MG63 (cell line): ENCODE measurements at regions not wholly inside any gene's neighbourhood (a gene's known extent, or its start where the extent isn't known, plus 50 kb on each side); places are given as distances from the start of the nearest gene placed in this dataset.

Source experiments
- DNase-seq: peaks from one replicate; pipeline ENCODE4 v3.0.0-alpha.2; 2020
- H3K27me3 ChIP-seq: fragments of 250-450 bp; sonication (Bioruptor Pico); 2 replicates; pipeline ENCODE4 v1.5.1; 2020; ENCODE audit warnings: mild to moderate bottlenecking, moderate library complexity
- H3K36me3 ChIP-seq: fragments of 250-450 bp; sonication (Bioruptor Pico); 2 replicates; pipeline ENCODE4 v1.5.1; 2020; ENCODE audit warnings: mild to moderate bottlenecking, moderate library complexity
- H3K4me3 ChIP-seq: fragments of 250-450 bp; sonication (Bioruptor Pico); 2 replicates; pipeline ENCODE4 v1.5.1; 2020; ENCODE audit warnings: mild to moderate bottlenecking, moderate library complexity
- H3K9me3 ChIP-seq: fragments of 250-450 bp; sonication (Bioruptor Pico); 2 replicates; pipeline ENCODE4 v1.5.1; 2020; ENCODE audit warnings: mild to moderate bottlenecking, moderate library complexity

DNA sequence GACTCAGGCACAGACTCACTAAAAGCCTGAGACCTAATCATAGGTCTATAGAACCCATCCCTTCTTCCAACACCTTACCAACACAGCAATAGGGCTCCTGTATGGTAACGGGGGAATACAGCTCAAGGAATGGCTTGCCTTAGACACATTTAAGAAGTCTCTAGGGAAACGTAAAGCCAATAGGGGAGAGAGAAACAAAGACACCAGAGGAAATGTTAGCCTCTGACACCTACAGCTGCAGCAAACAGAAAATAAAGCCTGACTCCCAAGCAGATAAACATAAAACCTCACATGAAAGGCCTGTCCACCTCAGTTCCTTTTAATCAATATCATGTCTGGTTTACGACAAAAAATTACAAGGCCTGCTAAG is 51.1 kb upstream of the NCOA1 start:
- DNase-seq = no peak
- no peaks in the 10 kb centered on the region for H3K9me3 ChIP-seq
- H3K36me3 ChIP-seq = no peaks in the 10 kb centered on the region
- no peaks in the 10 kb centered on the region for H3K27me3 ChIP-seq
- H3K4me3 ChIP-seq = no peak overlapping the region

DNA sequence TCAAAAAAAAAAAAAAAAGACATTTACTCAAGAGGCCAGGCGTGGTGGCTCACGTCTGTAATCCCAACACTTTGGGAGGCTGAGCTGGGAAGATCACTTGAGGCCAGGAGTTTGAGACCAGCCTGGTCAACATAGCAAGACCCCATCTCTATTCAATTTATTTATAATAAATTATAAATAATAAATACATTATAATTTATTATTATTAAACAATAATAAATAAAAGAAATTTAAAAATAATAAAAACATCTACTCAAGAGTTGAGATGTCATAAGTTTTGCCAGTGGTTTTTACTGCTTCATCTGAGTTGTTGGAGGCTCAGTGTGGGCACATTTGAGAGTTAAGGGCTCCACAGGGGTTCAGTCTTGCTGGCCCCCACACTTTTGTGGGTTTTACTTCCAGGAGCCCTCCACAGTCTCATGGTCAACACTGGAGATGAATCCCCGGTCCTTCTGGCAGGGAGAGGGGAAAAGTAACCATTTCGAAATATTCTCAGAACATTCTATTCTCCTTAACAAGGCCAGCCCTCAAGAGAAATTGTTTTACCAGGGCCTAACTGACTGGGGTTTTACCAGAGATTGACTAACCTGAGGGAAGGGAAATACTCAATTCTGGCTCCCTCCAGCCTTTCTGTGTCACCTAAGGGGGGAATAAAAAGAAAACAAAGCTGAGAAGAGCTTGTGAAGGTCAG is 51.6 kb upstream of the NCOA1 start:
- no peak overlapping the region for H3K4me3 ChIP-seq

DNA sequence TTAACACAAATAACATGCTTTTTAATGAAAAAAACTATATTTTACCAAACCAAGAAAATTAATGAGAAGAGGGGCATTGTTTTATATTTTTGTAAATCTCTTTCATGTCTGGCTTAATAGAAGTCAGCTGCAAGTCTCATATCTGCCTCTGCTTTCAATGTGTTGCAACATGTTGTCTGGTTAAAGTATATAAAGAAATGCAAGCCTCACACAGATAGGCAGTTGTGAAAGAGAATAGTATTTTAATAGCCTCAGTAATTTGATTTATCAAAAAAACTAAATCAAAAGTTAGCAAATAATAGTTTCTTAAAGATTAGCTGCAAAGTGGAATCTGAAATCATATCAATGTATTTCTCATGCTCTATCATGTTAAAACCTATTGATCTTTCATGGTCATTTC is 52.9 kb upstream of the NCOA1 start:
- Histone ChIP-seq H3K27me3 (no peaks in the 10 kb centered on the region), H3K4me3 (no peak overlapping the region), H3K36me3 (no peaks in the 10 kb centered on the region), H3K9me3 (no peaks in the 10 kb centered on the region)
- DNase-seq = no peak

More for the DNA sequence above, 51.6 kb upstream of the NCOA1 start:
- Histone ChIP-seq H3K27me3 (no peaks in the 10 kb centered on the region), H3K9me3 (no peaks in the 10 kb centered on the region), H3K36me3 (no peaks in the 10 kb centered on the region)
- DNase-seq = no peak

DNA sequence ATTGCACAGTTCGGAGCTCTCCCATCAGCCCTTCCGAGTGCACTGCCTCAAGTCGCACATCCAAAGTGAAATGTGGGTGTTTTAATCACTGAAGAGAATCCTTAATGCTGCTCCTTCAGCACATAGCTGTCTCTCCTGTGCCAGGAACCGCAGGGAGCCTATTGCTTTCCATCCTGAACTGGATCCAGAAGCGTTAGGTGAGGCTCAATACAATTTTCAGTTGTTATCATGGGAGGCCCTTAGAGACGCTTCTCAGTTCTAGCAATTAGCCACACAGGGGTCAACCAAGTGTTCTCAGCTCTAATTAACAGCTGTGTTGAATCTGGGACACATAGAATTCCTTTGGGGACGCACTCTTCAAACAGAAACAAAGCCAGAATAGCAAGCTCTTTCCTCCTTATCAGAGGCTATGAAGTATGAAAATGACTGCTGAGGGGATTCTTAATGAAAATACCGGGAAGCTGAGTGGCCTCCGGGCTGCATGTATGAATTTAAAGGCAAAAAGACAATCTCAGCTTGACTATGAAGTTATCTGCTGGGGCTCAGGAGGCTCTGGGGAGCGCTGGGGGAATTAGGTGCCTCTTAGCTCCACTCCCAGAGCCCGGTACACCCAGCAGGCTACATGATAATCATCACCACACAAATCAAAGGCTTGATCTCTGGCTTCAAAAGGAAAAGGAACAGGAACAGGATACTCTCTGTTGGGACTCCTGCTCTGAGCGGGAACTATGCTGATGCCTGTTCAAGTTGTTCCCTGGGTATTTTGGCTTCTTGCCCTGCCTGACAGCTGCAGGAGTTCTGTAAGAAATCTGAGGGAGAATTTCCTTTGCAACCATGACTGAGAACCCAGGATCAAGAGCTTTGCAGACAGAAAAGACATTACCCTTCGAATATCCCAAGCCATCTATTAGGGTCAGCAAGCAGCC is 55.4 kb upstream of the NCOA1 start:
- Histone ChIP-seq H3K4me3 (no peak overlapping the region), H3K36me3 (no peaks in the 10 kb centered on the region), H3K27me3 (no peaks in the 10 kb centered on the region), H3K9me3 (no peaks in the 10 kb centered on the region)
- DNase-seq = peak; percentile 12

DNA sequence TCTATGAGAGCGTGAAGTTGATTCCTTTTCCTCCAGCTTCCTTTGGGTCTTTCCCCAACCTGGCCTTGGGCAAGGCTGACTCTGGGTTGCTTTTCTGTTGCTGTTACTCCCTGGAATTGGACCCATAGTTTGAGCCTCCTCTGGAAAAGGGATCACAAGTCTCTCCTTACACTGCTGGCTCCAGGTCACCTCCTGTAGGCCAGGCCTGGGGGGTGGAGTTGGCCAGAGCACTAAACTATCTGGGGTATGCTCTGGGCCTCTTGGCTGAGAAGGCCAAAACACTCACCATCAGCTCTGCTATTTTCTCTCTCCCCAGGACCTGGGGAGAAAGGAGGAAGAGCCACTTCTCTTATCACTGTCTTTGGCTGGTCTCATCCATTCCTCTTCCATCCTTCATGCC is 56.5 kb upstream of the NCOA1 start:
- H3K36me3 ChIP-seq = no peaks in the 10 kb centered on the region
- H3K9me3 ChIP-seq = no peaks in the 10 kb centered on the region
- DNase-seq = no peak
- H3K4me3 ChIP-seq = no peak overlapping the region
- no peaks in the 10 kb centered on the region for H3K27me3 ChIP-seq

DNA sequence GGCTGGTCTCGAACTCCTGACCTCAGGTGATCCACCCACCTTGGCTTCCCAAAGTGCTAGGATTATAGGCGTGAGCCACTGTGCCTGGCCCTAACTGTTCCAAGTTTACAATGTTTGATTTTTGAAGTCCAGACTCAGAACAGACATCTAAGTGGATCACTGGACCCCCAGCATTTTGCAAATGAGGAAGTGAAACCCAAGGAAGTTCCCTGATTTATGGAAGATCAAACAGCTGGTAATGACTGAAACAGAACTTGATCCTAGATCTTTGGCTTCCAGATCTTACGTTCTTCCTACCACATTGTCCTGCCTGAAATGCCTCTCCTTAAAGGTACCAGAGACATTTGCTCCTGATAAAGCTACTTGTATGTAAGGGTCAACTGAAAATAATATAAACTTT is 58.3 kb upstream of the NCOA1 start:
- Histone ChIP-seq H3K9me3 (no peaks in the 10 kb centered on the region), H3K36me3 (no peaks in the 10 kb centered on the region), H3K27me3 (no peaks in the 10 kb centered on the region), H3K4me3 (no peak overlapping the region)
- no peak for DNase-seq

DNA sequence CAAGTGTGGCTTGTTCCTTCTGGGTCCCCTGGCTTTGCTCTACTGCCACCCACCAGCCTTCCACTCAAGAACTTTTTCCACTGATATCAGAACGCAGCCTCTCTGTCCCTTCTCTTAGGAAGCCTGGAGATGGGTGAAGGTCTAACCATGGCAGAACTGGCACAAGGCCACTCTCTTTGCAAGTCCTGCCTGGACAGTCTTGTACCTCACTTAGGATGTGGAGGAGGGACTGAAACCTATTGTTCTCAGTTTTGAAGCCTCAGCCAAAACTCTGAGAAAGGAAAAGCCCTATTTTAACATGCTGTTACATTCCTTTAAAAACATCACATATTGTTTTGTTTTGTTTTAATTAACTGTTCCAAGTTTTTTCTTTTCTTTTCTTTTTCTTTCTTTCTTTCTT is 58.9 kb upstream of the NCOA1 start:
- Histone ChIP-seq H3K4me3 (no peak overlapping the region), H3K9me3 (no peaks in the 10 kb centered on the region), H3K27me3 (no peaks in the 10 kb centered on the region), H3K36me3 (no peaks in the 10 kb centered on the region)
- no peak for DNase-seq

DNA sequence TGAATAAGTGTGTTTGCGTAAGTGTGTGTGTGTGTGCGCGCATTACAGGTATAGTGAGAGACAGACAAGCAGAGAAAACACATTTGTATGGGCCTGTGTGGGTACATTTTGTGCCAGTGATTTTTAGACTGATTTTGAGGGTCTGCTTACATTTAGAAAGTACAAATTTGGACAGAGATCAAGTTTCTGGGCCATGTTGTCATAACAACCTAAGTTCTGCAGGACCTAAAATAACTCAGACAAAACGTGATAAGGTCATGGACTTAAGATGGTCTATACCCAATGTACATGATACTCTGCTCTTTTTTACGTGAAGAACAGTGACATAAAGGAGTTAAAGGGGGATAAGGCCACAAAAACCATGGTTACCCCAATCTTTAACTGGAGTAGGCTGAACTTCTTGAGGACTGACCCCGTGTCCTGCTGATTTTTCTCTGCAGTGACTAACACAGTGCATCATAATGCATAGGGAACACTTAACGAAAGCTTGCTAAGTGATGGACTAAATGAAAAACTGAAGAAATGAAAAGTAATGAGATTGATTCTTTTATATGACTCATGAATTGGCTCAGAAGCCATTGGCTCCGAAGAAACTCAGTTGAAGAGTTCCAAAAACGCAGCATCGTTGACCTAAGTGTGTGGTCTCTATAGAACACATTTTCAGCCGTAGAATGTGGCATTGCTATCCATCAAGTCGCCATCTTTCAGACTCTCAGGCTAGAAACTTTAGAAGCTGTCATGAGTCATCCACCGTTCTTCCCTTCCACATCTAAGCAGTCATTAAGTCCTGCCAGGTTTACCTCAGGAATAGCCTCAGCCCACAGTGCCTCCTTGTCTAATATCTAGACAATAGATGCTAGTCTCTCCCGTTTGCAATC is 61.6 kb upstream of the NCOA1 start:
- Histone ChIP-seq H3K4me3 (no peak overlapping the region), H3K27me3 (no peaks in the 10 kb centered on the region), H3K9me3 (no peaks in the 10 kb centered on the region), H3K36me3 (no peaks in the 10 kb centered on the region)
- no peak for DNase-seq

DNA sequence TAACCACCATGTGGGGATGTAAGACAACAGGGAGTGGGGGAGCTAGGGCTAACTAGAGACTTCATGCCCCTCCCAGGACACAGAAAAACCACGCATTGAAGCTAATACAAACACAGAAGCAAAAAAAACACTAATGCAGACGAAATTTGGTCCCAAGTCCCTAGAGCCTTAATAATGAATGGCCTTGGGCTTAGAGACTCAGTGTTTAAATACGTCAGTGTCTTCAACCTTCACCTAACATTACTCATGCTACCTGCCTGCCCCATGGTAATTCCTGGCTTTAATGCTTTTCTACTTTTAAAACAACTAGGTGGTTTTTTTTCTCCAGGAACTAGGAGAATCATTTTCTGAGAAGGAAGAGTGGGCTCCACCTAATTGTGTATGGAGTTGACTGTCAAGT is 64.1 kb upstream of the ITSN2 start:
- no peak overlapping the region for H3K4me3 ChIP-seq
- no peaks in the 10 kb centered on the region for H3K27me3 ChIP-seq
- no peak for DNase-seq
- H3K36me3 ChIP-seq = no peaks in the 10 kb centered on the region
- no peaks in the 10 kb centered on the region for H3K9me3 ChIP-seq

DNA sequence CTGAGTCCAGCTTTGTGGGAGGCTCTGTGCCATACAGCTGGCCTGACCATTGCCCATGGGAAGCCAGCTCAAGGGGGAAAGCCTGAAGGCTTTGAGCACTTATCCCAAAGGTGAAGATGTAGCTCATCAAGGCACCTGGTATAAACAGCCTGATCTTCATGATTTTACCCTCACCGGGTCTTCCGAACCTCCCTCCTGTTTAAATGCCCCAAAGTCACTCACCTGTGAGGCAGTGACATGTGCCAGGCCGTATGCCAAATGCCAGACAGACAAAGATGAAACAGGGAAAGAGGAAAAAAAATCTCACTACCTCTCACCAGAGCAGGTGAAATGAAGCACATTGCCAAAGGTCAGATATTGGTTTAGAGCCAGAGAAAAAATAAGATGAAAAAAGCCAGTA is 62.8 kb upstream of the ITSN2 start:
- DNase-seq = no peak
- Histone ChIP-seq H3K9me3 (no peaks in the 10 kb centered on the region), H3K36me3 (no peaks in the 10 kb centered on the region), H3K4me3 (no peak overlapping the region), H3K27me3 (no peaks in the 10 kb centered on the region)

DNA sequence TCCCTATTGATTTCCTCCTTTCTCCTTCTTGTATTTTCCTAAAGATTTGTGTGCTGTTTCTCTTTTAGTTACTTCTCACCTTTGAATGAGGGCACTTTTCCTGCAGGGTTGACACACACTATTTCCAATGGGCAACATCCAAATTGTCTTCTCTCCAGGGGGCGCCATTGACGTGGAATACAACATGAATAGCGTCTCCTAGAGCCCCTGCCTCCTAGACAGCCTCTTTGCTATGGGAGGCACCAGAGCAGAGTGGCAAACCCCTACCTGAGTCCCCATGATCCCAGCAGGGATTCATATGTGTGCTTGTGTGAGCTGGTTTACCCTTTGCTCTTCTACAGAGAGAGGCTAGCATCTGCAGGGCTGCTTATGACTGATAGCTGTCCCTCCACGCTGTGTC is 61.3 kb upstream of the ITSN2 start:
- H3K36me3 ChIP-seq = no peaks in the 10 kb centered on the region
- H3K27me3 ChIP-seq = no peaks in the 10 kb centered on the region
- H3K9me3 ChIP-seq = no peaks in the 10 kb centered on the region
- peak; percentile 41 for DNase-seq
- H3K4me3 ChIP-seq = no peak overlapping the region

DNA sequence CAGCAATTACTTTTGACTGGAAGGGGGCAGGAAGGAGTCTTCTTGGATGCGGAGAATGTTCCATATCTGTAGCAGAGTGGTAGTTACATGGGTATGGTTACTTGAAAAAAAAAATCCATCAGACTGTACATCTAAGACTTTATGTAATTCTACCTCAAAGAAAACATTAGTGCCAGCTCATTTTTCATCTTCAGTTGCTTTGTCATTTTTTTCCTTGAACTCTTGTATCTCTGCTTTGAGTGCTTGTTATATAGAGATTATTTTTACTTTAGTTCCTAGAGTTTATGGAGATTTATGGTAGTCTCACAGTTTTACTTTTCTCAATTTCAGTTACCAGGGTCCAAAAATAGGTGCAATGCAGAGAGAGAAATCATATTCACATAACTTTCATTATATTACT is 60.0 kb upstream of the ITSN2 start:
- DNase-seq = no peak
- H3K27me3 ChIP-seq = no peaks in the 10 kb centered on the region
- no peaks in the 10 kb centered on the region for H3K9me3 ChIP-seq
- H3K36me3 ChIP-seq = no peaks in the 10 kb centered on the region
- no peak overlapping the region for H3K4me3 ChIP-seq

DNA sequence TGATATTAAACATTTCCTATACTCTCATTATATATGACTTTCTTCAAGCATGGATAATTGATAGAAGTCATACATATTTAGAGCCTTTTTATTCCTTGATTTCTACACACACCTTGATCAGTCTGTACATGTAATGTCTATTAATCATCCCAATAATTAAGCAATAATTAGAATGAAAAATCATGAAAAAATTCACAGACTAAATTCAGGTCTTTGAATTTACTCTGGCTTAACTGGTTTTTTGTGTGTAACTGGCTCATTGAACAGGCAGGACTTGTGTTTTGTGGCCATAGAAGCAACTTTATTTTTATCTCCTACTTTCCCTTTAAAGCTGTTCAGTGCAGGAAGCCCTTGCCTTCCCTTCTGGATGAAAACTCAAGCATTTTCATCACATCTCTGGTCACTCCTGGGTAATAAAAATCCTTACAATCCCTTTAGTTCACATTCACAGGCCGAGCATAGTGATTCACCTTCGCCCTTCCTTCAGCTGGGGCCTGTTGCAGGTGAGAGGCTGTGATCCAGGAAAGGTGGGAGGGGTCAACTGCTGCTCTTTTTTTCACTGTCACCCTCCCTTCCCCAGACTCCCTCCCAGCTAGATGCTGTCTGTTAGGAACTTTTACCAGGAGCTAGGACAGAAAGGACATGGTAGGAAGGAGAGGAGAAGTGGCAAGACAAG is 58.0 kb upstream of the ITSN2 start:
- H3K36me3 ChIP-seq = no peaks in the 10 kb centered on the region
- H3K27me3 ChIP-seq = no peaks in the 10 kb centered on the region
- no peaks in the 10 kb centered on the region for H3K9me3 ChIP-seq
- no peak overlapping the region for H3K4me3 ChIP-seq
- DNase-seq = no peak

DNA sequence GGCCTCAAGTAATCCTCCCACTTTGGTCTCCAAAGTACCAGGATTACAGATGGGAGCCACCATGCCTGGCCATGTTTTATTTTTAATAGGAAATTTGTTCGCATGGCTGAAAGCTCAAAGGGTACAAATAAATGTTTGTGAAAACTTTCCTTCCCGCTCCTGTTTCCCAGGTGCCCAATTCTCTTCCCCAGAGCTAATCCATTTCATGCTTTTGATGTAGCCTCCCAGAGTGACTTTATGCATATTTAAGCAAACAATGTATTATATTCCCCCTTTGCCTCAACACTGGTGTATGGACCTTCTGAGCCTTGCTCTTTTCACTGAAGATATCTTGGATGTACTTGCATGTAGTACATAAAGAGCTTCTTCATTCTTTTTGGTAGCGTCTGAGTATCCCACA is 52.5 kb upstream of the ITSN2 start:
- H3K4me3 ChIP-seq = no peak overlapping the region
- no peaks in the 10 kb centered on the region for H3K36me3 ChIP-seq
- H3K9me3 ChIP-seq = no peaks in the 10 kb centered on the region
- no peaks in the 10 kb centered on the region for H3K27me3 ChIP-seq
- no peak for DNase-seq

DNA sequence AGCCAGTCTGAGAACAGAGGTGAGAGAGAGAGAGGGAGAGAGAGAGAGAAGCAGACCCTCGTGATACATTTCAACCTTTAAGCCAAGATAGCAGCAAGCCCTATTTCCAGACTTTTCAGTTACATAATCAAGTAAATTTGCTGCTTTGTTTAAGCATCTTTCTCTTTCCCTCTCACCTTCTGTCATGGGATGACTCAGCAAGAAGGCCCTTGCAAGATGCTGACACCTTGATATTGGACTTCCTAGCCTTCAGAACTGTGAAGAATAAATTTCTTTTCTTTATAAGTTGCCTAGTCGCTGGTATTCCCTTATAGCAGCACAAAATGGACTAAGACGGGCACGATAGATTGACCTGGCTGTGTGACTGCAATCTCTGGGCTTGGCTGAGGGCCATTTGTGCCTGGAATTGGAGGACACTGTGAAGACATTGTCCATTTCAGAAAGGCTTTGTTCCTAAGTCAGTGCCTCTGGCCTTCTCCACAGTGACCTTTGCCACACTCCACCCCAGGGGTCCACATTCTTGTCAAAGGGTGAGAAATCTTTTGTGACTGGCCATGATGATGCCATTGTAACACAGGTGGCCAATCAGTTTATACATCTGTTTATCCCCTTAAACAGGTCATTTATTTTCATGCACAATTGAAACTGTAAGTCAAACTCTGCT is 51.3 kb upstream of the ITSN2 start:
- H3K4me3 ChIP-seq = no peak overlapping the region
- no peaks in the 10 kb centered on the region for H3K9me3 ChIP-seq
- DNase-seq = no peak
- H3K36me3 ChIP-seq = no peaks in the 10 kb centered on the region
- no peaks in the 10 kb centered on the region for H3K27me3 ChIP-seq

DNA sequence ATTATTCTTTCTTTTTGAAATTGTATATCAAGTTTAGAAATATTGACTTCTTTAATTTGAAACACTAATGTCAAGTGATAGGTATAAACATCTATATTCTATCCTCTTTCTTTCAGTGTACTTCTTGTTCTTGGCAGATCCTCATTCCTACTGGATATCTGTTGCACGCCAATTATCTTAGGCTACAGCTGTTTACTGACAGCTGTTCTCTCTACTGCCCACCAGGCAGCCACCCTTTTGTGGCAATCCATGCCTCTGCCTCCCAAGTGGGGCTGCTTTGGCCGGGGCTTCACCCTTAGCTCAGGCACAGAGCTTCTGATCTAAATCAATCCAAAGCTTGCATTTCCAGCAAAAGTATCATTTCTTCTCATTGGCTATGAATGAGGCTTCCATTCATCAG is 50.6 kb upstream of the ITSN2 start:
- no peaks in the 10 kb centered on the region for H3K27me3 ChIP-seq
- no peak for DNase-seq
- no peaks in the 10 kb centered on the region for H3K9me3 ChIP-seq
- no peaks in the 10 kb centered on the region for H3K36me3 ChIP-seq
- no peak overlapping the region for H3K4me3 ChIP-seq
